Renal cortex interstitium (tissue), 11 donors: ENCODE measurements at regions not wholly inside any gene's neighbourhood (a gene's known extent, or its start where the extent isn't known, plus 50 kb on each side); places are given as distances from the start of the nearest gene placed in this dataset.

Source experiments
- DNase-seq, 11 donors: peaks; one replicate each; pipeline ENCODE4 v3.0.0-alpha.2; 2013; ENCODE audit warnings: low read depth in 9 of 11, low spot score in 4 of 11; ENCODE audit errors: extremely low read depth in 1 of 11

- no peak for DNase-seq
Measured at GRCh38 chr3:72147600-72147999, 362.7 kb upstream of the PROK2 start.

DNA sequence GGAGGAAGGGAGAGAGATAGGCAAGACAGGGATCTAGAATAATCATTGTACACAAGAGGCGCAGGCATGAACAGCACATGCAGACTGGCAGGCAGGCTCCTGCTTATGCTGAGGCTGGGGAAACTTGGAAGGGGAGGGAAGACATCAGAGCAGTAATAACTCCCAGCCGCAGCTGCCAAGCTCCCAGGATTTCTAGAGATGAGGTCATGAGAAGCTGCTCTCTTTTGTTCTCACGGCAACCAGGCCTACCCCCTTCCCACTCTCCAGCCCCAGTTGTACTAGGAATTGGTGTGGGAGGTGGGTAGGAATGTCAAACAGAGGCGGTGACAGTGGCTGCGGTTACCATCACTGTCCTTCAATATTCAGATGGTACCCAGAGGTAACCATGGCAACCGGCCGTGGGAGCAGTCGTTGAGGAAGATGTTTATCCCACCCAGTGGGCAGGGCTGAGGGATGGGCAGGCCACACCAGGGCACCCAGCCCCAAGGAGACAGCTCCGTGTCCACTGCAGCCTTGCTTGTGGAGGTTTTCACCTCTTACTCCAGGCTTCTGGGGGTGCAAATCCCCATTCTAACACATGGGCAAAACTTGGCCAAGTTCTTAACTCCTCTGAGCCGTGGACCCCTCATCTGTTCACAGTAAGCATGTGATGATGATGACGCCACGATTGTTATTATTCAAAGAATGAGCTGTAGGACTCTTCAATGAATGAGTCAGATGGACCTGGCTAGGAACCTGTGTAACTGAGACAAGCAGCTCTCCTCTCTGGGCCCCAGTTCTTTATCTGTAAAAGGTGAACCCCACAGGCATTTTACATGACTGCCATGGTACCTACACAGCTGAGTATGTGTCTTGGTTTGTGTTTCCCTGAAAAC, 360.8 kb upstream of the PROK2 start:
- DNase-seq = no peak

DNA sequence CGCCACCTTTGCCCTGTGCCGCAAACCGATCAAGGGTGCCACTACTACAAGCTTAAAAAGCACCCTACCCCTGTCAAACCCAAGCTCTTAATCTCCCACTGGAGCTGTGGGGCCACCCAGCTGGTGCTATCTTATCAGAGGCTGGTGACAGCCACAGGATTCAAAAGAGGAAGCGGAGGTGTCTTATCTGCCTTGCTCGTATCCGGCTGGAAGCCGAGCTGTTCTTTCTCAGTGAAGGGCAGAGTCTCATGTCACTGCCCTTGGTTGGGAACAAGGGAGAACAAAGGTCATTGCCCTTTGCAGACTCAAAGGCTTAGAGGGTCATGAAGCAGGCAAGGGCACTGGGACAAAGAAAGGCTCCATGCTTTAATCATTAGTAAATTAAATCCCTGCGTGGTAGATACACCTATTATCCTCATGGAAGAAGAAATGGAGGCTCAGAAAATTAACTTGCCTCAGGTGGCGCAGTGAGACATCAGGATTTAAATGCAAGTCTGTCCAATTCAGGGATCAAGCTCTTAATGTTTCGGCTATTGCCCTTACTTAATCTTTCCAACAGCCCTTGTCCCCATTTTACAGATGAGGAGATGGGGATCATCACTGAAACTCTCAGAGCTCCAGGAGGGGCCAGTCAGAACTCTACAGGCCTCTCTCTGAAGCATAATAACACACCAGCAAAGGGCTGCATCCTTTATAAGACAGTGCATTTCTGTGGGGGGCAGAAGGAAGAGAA, 360.0 kb upstream of the PROK2 start:
- no peak for DNase-seq

GRCh38 chr3:72143966-72144717, 359.2 kb upstream of the PROK2 start:
- DNase-seq = no peak

DNA sequence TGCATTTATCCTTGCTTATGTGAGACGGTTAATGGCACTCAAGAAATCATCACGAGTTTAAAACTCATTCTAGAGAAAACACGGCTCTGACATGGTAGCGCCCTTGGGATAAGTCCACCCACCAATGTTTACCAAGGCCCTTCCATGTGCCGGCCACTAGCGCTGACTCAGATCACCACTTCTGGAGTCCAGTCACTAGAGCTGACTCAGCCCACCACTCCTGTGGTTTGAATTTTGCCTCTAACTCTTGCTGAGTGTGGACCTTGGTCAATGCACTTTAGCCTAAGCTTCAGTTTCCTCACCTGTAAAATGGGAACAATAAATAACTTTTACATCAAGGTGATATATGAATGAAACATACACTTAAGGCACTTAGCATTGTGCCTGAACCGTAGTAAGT, 358.4 kb upstream of the PROK2 start:
- DNase-seq = no peak

DNA sequence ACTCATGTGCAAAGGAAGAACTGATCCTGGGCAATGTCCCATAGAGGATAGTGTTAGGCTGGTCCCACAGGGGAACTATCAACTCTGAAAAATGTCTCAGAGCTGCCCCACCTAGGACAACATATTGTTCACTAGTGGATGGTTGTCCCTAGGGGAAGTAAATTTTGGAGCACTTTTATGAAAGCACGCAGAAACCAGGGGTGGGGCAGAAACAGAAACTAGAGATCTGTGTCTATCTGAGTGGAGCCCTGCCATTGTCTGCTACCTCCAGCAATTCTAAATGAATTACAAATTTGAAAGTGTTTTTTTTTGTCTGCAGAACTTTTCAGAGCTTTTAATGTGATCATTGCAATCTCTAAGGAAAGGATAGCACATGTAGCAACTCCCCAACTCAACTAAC, 357.1 kb upstream of the PROK2 start:
- DNase-seq = no peak

- no peak for DNase-seq
Measured at GRCh38 chr3:72141264-72141663, 356.3 kb upstream of the PROK2 start.

- DNase-seq = no peak
Measured at GRCh38 chr3:72139316-72139715, 354.4 kb upstream of the PROK2 start.

- DNase-seq = no peak
Measured at GRCh38 chr3:72137865-72138861, 353.2 kb upstream of the PROK2 start.

DNA sequence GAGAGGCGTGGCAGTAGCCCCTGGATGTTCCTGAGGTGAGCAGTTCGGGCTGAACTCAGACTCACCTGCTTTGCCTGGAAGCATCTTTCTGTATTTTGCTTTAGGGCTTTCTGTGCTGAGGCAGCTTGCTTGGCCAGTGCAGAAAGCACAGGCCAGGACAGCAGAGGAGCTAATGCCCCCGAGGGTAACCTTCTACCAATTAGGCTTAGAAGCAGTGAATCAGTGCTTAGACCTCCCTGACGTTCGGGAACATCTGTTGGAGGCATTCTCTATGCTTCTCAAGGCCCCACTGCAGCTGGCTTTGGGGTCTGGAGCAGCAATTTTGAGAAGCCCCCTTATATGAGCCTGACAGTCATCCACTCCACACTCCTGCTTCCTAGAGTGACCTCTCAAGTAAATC, 350.7 kb upstream of the PROK2 start:
- no peak for DNase-seq

DNA sequence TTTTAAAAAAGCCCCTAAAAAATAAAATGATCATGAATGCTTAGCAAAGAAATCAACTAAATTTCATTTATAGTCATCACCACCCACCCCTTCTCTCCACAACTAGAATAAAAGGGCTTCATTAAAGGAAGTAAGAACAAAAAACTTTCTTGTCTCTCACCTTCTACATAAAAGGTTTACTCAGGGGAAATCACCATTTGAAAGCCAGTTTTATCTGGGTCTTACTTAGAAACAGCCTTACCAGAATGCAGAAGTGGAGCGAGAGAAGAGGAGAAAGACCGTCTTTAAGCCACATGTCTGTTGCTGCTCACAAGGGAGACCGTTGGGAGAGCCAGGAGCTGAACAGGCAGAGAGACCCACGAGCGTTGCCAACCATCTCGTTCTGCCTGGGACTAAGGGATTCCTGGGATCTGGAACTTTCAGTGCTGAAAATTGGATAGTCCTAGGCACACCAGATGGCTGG, 350.1 kb upstream of the PROK2 start:
- no peak for DNase-seq

GRCh38 chr3:72133329-72134011, 348.5 kb upstream of the PROK2 start:
- DNase-seq = no peak

DNA sequence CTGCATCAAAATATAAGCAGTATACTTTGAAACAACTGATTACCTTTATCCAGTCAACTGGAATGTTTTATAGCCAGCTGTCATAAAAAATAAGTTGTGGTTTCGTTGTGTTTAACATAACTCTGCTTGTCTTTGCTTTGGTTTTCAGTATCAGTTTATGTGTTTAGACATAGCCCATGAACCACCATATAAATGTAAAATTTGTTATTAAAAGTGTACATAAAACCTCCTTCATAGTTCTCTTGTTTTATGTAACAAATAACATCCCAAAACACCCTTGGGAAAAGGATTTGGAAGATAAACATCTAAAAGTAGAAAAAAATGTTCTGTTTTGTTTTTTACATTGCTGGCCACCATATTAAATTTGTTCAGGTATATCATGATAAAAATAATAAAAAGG, 347.0 kb upstream of the PROK2 start:
- no peak for DNase-seq

DNA sequence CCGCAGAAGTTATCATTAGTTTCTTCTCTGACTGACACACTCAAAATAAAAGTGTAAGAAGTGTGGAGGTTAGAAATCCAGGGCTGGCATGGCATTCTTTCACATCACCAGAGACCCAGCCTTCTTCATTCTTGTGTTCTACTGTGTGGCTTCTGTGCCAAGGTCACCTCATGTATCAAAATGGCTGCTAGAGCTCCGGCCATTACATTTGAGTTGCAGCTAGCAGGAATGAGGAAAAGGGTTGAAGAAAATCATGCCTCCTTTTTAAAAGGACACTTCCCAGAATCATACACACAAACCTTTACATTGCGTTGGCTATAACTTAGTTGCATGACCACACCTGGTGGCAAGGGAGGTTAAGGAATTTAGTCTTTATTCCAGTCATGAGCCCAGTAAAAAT, 345.6 kb upstream of the PROK2 start:
- no peak for DNase-seq

GRCh38 chr3:72129501-72130094, 344.6 kb upstream of the PROK2 start:
- peak in 1 of 11 donors; percentile 18 for DNase-seq

GRCh38 chr3:72128921-72129320, 344.0 kb upstream of the PROK2 start:
- DNase-seq = no peak

GRCh38 chr3:72127844-72128243, 342.9 kb upstream of the PROK2 start:
- no peak for DNase-seq

GRCh38 chr3:72127224-72127612, 342.3 kb upstream of the PROK2 start:
- no peak for DNase-seq
